ENCODE measurements at regions not wholly inside any gene's neighbourhood (a gene's known extent, or its start where the extent isn't known, plus 50 kb on each side); places are given as distances from the start of the nearest gene placed in this dataset.

DNA sequence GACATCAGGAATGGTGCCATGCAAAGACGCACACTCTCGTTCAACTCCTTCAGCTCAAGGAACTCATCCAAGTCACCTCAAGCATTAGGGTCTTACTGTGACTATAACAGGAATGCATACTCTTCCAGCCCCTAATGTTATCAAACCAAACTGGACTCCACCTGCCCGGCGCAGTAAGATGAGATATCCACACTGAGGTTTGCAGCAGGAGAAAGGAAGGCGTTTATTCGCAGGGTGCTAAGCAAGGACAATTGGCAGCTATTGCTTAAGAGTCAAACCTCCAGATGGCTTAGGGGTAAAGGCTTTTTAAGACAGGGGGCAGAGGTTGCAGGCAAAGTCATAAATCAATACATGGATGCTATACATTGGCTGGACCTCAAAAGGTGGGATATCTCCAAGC, 159.4 kb upstream of the TAB2 start:
- H3K27ac ChIP-seq, result no peak overlapping the region
- TF ChIP-seq, protein P1, sequence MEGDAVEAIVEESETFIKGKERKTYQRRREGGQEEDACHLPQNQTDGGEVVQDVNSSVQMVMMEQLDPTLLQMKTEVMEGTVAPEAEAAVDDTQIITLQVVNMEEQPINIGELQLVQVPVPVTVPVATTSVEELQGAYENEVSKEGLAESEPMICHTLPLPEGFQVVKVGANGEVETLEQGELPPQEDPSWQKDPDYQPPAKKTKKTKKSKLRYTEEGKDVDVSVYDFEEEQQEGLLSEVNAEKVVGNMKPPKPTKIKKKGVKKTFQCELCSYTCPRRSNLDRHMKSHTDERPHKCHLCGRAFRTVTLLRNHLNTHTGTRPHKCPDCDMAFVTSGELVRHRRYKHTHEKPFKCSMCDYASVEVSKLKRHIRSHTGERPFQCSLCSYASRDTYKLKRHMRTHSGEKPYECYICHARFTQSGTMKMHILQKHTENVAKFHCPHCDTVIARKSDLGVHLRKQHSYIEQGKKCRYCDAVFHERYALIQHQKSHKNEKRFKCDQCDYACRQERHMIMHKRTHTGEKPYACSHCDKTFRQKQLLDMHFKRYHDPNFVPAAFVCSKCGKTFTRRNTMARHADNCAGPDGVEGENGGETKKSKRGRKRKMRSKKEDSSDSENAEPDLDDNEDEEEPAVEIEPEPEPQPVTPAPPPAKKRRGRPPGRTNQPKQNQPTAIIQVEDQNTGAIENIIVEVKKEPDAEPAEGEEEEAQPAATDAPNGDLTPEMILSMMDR (conservative IDR thresholded peaks at IDR 0.05), result no peak

DNA sequence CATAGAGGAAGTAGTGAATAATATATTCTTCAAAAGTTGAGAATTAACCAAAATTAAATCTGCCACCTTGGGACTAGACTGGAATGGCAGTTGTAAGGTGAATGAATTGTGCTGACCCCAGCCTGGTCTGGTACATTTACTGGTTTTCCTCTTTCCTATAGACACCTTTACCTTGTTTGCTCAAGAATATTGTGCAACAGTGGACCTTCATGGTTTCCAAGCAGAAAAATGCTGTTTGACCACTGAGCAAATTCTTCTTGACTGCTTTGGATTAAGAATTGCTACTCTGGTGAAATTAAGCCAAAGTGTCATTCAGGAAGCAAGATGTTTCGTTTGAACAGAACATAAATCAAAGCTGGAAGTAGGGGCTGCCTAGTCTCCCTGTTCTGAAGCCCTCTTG, 156.6 kb upstream of the TAB2 start:
- H3K27ac ChIP-seq, result no peak overlapping the region
- TF ChIP-seq, protein P1 (conservative IDR thresholded peaks at IDR 0.05), result no peak

DNA sequence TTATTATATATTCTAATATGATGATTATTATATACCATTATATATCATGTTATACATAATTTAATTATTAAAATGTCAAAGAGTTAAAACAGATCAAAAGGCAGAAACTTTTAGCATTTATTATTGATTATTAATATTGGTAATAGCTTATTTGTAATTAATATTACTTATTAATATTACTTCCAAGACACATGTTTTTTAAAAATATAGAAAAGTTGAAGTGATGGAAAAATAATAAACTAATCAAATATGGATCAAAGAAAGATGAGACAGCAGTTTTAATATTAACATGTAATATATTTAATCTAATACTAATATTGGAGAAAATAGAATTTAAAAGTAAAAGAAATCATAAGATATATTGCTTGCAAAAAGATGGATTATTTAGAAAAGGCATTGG, 154.6 kb upstream of the TAB2 start:
- TF ChIP-seq, protein P1 (conservative IDR thresholded peaks at IDR 0.05), result no peak
- H3K27ac ChIP-seq, result no peak overlapping the region

DNA sequence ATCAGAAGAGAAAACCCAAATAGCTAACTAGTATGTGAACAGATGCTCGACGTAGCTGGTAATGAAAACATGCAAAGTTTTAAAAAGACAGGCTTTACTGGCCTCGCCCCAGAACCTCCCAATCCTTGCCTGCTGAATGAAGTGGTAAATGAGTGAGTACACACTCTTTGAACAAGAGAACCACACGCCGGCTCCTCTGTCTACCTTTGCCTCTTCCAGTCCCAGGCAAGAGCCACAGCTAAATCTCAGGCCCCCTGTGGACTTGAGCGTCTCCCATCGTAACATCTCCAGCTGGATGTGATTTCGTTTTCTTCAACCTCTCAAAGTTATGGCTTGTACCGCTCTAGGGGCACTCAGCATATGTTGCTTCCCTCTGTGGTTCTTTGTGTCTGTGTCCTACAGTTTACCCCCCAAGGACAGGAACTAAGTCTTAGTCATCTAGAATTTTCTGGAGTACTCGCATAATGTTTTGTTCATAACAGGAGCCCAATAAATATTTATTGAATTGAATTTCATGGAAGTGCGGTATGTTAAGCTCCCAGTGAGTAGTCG, 153.2 kb upstream of the TAB2 start:
- TF ChIP-seq, protein P1 (conservative IDR thresholded peaks at IDR 0.05), result no peak
- peak overlapping the region; percentile 87 for H3K27ac ChIP-seq

DNA sequence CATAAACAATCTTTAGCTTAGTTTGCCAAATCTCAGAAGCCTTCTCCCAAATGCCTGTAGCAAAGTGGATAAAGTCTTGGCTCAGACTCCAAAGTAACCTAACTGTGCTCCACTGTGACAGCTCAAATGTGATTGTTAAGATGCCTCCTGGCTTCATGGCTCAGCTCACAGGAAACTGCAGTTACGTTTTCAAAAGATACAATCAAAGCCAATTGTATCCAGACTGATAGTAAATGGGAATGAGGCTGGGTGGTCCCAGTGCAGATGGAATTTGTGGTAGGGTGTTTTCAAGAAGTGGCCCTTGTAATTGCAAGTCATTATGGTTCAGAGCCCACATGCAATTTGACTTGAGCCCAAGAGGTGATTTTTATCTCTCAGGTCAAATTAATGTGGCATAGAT, 151.2 kb upstream of the TAB2 start:
- TF ChIP-seq, protein P1 (conservative IDR thresholded peaks at IDR 0.05), result no peak
- peak overlapping the region; percentile 87 for H3K27ac ChIP-seq

DNA sequence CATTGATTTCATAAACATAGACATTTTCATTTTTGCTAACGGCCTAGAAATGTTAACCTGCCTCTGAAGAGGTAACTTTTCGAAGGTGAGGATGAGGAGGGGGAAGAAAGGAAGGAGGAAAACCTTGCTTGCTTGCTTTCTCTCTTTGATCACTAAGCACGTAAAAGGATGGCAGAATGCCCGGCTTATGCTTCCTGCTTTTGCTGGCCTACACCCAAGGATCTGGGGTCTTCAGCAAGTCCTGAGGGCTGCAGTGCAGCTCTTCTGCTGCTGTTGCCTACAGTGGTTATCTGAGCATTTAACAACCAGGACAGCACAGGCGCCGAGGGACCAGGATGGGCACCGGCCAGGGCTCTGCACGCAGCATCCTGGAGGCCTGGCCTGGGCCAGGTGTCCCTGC, 150.8 kb upstream of the TAB2 start:
- TF ChIP-seq, protein P1 (conservative IDR thresholded peaks at IDR 0.05), result no peak
- H3K27ac ChIP-seq, result peak overlapping the region; percentile 87

DNA sequence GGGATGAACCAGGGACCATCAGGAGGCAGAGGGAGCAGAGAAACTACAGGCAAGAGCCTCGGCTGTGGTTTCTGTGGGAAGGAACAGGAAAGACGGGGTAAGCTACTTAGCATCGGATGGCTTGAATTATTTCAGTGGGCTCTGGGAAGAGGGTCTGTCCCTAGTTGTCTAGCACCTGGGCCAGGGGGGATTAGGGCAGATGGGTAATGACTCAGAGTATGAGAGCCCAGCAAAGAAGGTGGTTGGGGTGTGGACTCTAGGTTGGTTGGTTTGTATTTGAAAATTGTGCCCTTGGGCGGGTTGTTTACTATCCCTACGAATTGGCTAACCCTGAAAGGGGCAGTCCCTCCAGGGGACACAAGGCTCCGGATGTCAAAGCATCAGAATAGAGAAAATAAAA, 148.5 kb upstream of the TAB2 start:
- TF ChIP-seq, protein P1 (conservative IDR thresholded peaks at IDR 0.05), result no peak
- H3K27ac ChIP-seq, result no peak overlapping the region
